ENCODE measurements at regions not wholly inside any gene's neighbourhood (a gene's known extent, or its start where the extent isn't known, plus 50 kb on each side); places are given as distances from the start of the nearest gene placed in this dataset.

GRCh38 chr16:6674071-6674470, 658.6 kb upstream of the RBFOX1 start:
- TF ChIP-seq CTCF (IDR thresholded peaks at IDR 0.05) = no peak
- TF ChIP-seq POLR2A (IDR thresholded peaks at IDR 0.05) = no peak

Measured in transverse colon (tissue), 3 donors.